H9 (cell line): ENCODE measurements at regions not wholly inside any gene's neighbourhood (a gene's known extent, or its start where the extent isn't known, plus 50 kb on each side); places are given as distances from the start of the nearest gene placed in this dataset.

Experiments
- DNase-seq: peaks from one replicate; pipeline ENCODE4 v3.0.0-alpha.2; 2017
- H2AFZ ChIP-seq: one replicate; pipeline ENCODE4 v1.6.1; 2013; ENCODE audit warnings: mild to moderate bottlenecking, low read length, control low read depth, moderate library complexity
- H2AK5ac ChIP-seq: 2 replicates; pipeline ENCODE4 v1.6.1; 2013; ENCODE audit warnings: low read length, control low read depth, mixed read lengths; ENCODE audit not compliant: insufficient read length
- H2BK120ac ChIP-seq: one replicate; pipeline ENCODE4 v1.6.1; 2013; ENCODE audit warnings: low read depth, mild to moderate bottlenecking, low read length, control low read depth, inconsistent platforms; ENCODE audit not compliant: poor library complexity, severe bottlenecking
- H2BK12ac ChIP-seq: 2 replicates; pipeline ENCODE4 v1.6.1; 2013; ENCODE audit warnings: low read length, control low read depth, mixed read lengths, low read depth; ENCODE audit not compliant: insufficient read length
- H2BK15ac ChIP-seq: 2 replicates; pipeline ENCODE4 v1.6.1; 2013; ENCODE audit warnings: low read depth, low read length, control low read depth
- H2BK20ac ChIP-seq: one replicate; pipeline ENCODE4 v1.6.1; 2013; ENCODE audit warnings: low read depth, mild to moderate bottlenecking, low read length, control low read depth, inconsistent platforms; ENCODE audit not compliant: poor library complexity, severe bottlenecking
- H2BK5ac ChIP-seq: 2 replicates; pipeline ENCODE4 v1.6.1; 2013; ENCODE audit warnings: low read length, control low read depth, mixed read lengths; ENCODE audit not compliant: insufficient read length
- H3K14ac ChIP-seq: 2 replicates; pipeline ENCODE4 v1.6.1; 2013; ENCODE audit warnings: low read length, control low read depth; ENCODE audit not compliant: insufficient read depth
- H3K18ac ChIP-seq: 2 replicates; pipeline ENCODE4 v1.6.1; 2013; ENCODE audit warnings: low read depth, mild to moderate bottlenecking, mixed read lengths, low read length, control low read depth; ENCODE audit not compliant: insufficient read length
- H3K23ac ChIP-seq: 2 replicates; pipeline ENCODE4 v1.6.1; 2013; ENCODE audit warnings: low read length, control low read depth, mixed read lengths, low read depth; ENCODE audit not compliant: insufficient read length
- H3K23me2 ChIP-seq: 2 replicates; pipeline ENCODE4 v1.6.1; 2013; ENCODE audit warnings: low read depth, mild to moderate bottlenecking, mixed read lengths, low read length, control low read depth; ENCODE audit not compliant: insufficient read length, poor library complexity, severe bottlenecking
- H3K27ac ChIP-seq: 2 replicates; pipeline ENCODE4 v1.5.1; 2013; ENCODE audit warnings: low read length, control low read depth, mixed read lengths, low read depth; ENCODE audit not compliant: insufficient read length
- H3K27me3 ChIP-seq: 2 replicates; pipeline ENCODE4 v1.6.1; 2013; ENCODE audit warnings: low read length, control low read depth, inconsistent platforms; ENCODE audit not compliant: insufficient read depth
- H3K4ac ChIP-seq: 2 replicates; pipeline ENCODE4 v1.6.1; 2013; ENCODE audit warnings: low read depth, mild to moderate bottlenecking, control low read depth, inconsistent platforms, low read length, moderate library complexity
- H3K4me1 ChIP-seq: 2 replicates; pipeline ENCODE4 v1.6.1; 2013; ENCODE audit warnings: low read length, control low read depth, inconsistent platforms; ENCODE audit not compliant: insufficient read depth
- H3K4me2 ChIP-seq: 2 replicates; pipeline ENCODE4 v1.6.1; 2013; ENCODE audit warnings: low read length, control low read depth, mixed read lengths; ENCODE audit not compliant: insufficient read length, insufficient read depth
- H3K56ac ChIP-seq: 2 replicates; pipeline ENCODE4 v1.6.1; 2013; ENCODE audit warnings: low read depth, mild to moderate bottlenecking, mixed read lengths, low read length, control low read depth; ENCODE audit not compliant: insufficient read length
- H3K79me1 ChIP-seq: 2 replicates; pipeline ENCODE4 v1.6.1; 2013; ENCODE audit warnings: low read depth, mild to moderate bottlenecking, moderate library complexity, low read length, control low read depth, inconsistent platforms; ENCODE audit not compliant: insufficient read depth, poor library complexity, severe bottlenecking
- H3K79me2 ChIP-seq: 2 replicates; pipeline ENCODE4 v1.6.1; 2013; ENCODE audit warnings: low read length, control low read depth, inconsistent platforms; ENCODE audit not compliant: insufficient read depth
- H3K9ac ChIP-seq: 2 replicates; pipeline ENCODE4 v1.6.1; 2013; ENCODE audit warnings: low read length, control low read depth, mixed read lengths; ENCODE audit not compliant: insufficient read length; ENCODE audit errors: extremely low read depth
- H3K9me3 ChIP-seq: one replicate; pipeline ENCODE4 v1.6.1; 2013; ENCODE audit warnings: low read depth, low read length, inconsistent platforms; ENCODE audit not compliant: control insufficient read depth
- H3T11ph ChIP-seq: one replicate; pipeline ENCODE4 v1.6.1; 2013; ENCODE audit warnings: mild to moderate bottlenecking, low read length, control low read depth, inconsistent platforms
- H4K20me1 ChIP-seq: one replicate; pipeline ENCODE4 v1.6.1; 2013; ENCODE audit not compliant: control insufficient read depth, insufficient read length, insufficient read depth
- H4K5ac ChIP-seq: 2 replicates; pipeline ENCODE4 v1.6.1; 2013; ENCODE audit warnings: low read depth, mild to moderate bottlenecking, mixed read lengths, low read length, control low read depth; ENCODE audit not compliant: insufficient read length
- H4K8ac ChIP-seq: replicated peaks from 2 replicates; pipeline ENCODE4 v1.6.1; 2013; ENCODE audit warnings: low read length, control low read depth, mixed read lengths, low read depth; ENCODE audit not compliant: insufficient read length
- H4K91ac ChIP-seq: 2 replicates; pipeline ENCODE4 v1.6.1; 2013; ENCODE audit warnings: low read depth, mild to moderate bottlenecking, moderate library complexity, mixed read lengths, low read length, control low read depth; ENCODE audit not compliant: insufficient read length
- H3K27ac Mint-ChIP-seq, 3 experiments: 2 replicates in 2 of 3; 3 replicates in 1 of 3; pipeline ENCODE4 v1.8.0; 2020 to 2021; ENCODE audit warnings: mixed read lengths in 3 of 3, mild to moderate bottlenecking in 1 of 3, moderate library complexity in 1 of 3
- H3K27me3 Mint-ChIP-seq: 2 replicates; pipeline ENCODE4 v1.8.0; 2021; ENCODE audit warnings: low read depth, mild to moderate bottlenecking, moderate library complexity, mixed read lengths
- H3K36me3 Mint-ChIP-seq, 3 experiments: 2 replicates in 2 of 3; 3 replicates in 1 of 3; pipeline ENCODE4 v1.8.0; 2020 to 2021; ENCODE audit warnings: low read depth in 3 of 3, mixed read lengths in 3 of 3; ENCODE audit not compliant: insufficient read depth in 1 of 3
- H3K4me1 Mint-ChIP-seq, 2 experiments: 2 replicates each; pipeline ENCODE4 v1.8.0; 2020; ENCODE audit warnings: mixed read lengths in 2 of 2
- H3K4me3 Mint-ChIP-seq, 2 experiments: 2 replicates in 1 of 2; 3 replicates in 1 of 2; pipeline ENCODE4 v1.8.0; 2020 to 2021; ENCODE audit warnings: mild to moderate bottlenecking in 2 of 2, mixed read lengths in 2 of 2, moderate library complexity in 1 of 2
- H3K9me3 Mint-ChIP-seq, 2 experiments: 2 replicates in 1 of 2; 3 replicates in 1 of 2; pipeline ENCODE4 v1.8.0; 2020; ENCODE audit warnings: mild to moderate bottlenecking in 2 of 2, mixed read lengths in 2 of 2, moderate library complexity in 1 of 2
- WGBS: extraction: QIAGEN DNeasy Blood & Tissue Kit; methylation state at CpG from one replicate; pipeline ENCODE4 v1.1.7; 2013; ENCODE audit warnings: missing lambda C conversion rate, low lambda C conversion rate, mixed read lengths; ENCODE audit not compliant: insufficient read length; ENCODE audit errors: extremely low coverage; 5-methylcytosine and 5-hydroxymethylcytosine counted together
- TF ChIP-seq, protein P1 (sequence below): fragments of 200-600 bp; sonication (generic); conservative IDR thresholded peaks from 3 replicates; pipeline ENCODE4 v1.8.0; 2021; ENCODE audit warnings: antibody characterized with exemption, mild to moderate bottlenecking

DNA sequence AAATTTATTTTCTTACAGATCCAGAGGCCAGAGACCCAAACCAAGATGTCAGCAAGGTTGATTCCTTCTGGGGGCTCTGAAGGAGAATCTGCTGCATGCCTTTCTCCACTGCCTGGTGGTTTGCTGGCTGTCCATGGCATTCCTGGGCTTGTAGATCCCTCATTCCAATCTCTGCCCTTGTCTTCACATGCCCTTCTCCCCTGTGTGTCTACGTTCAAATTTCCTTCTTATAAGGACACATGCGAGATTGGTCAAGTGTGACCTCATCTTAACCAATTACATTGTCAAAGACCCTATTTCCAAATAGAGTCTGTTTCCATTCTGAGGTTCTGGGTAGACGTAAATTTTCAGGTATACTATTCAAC lies 84.5 kb upstream of the RAI14 start:
- no peak overlapping the region for H2BK12ac ChIP-seq
- no peak overlapping the region for H3K27ac ChIP-seq
- no peak overlapping the region for H3K9ac ChIP-seq
- no peak overlapping the region for H3K14ac ChIP-seq
- no peak for DNase-seq
- no peaks in the 10 kb centered on the region for H3K9me3 ChIP-seq
- H2BK120ac ChIP-seq: no peak overlapping the region
- H2AFZ ChIP-seq: no peak overlapping the region
- H4K20me1 ChIP-seq: no peaks in the 10 kb centered on the region
- H3K4me2 ChIP-seq: no peak overlapping the region
- H3K4ac ChIP-seq: no peak overlapping the region
- H3T11ph ChIP-seq: no peak overlapping the region
- no peak overlapping the region for H3K56ac ChIP-seq
- no peak overlapping the region for H2BK15ac ChIP-seq
- H2BK20ac ChIP-seq: no peak overlapping the region
- H3K27me3 Mint-ChIP-seq: peaks cover 2% of the 10 kb centered on the region; the same call in 1 of the 2 replicates
- H3K4me1 Mint-ChIP-seq: peaks cover 0 to 2% of the 10 kb centered on the region in 2 experiments; a peak in 2 of 4 replicates
- no peak overlapping the region for H4K5ac ChIP-seq
- H3K79me2 ChIP-seq: no peaks in the 10 kb centered on the region
- no peaks in the 10 kb centered on the region for H3K79me1 ChIP-seq
- no peak overlapping the region for H2AK5ac ChIP-seq
- no peak overlapping the region for H4K8ac ChIP-seq
- H3K23ac ChIP-seq: no peak overlapping the region
- no peaks in the 10 kb centered on the region for H3K36me3 Mint-ChIP-seq
- H4K91ac ChIP-seq: no peak overlapping the region
- H3K4me3 Mint-ChIP-seq: no peak overlapping the region
- no CpG with 5 or more reads among the region's 3 CpGs for WGBS
- H3K4me1 ChIP-seq: no peaks in the 10 kb centered on the region
- H2BK5ac ChIP-seq: no peak overlapping the region
- H3K18ac ChIP-seq: no peak overlapping the region
- no peaks in the 10 kb centered on the region for H3K23me2 ChIP-seq
- H3K27ac Mint-ChIP-seq: no peak overlapping the region
- no peaks in the 10 kb centered on the region for H3K27me3 ChIP-seq
- H3K9me3 Mint-ChIP-seq: no peaks in the 10 kb centered on the region
- TF ChIP-seq, protein P1, sequence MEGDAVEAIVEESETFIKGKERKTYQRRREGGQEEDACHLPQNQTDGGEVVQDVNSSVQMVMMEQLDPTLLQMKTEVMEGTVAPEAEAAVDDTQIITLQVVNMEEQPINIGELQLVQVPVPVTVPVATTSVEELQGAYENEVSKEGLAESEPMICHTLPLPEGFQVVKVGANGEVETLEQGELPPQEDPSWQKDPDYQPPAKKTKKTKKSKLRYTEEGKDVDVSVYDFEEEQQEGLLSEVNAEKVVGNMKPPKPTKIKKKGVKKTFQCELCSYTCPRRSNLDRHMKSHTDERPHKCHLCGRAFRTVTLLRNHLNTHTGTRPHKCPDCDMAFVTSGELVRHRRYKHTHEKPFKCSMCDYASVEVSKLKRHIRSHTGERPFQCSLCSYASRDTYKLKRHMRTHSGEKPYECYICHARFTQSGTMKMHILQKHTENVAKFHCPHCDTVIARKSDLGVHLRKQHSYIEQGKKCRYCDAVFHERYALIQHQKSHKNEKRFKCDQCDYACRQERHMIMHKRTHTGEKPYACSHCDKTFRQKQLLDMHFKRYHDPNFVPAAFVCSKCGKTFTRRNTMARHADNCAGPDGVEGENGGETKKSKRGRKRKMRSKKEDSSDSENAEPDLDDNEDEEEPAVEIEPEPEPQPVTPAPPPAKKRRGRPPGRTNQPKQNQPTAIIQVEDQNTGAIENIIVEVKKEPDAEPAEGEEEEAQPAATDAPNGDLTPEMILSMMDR: no peak
